Amniotic stem cell (primary cell): ENCODE measurements at regions not wholly inside any gene's neighbourhood (a gene's known extent, or its start where the extent isn't known, plus 50 kb on each side); places are given as distances from the start of the nearest gene placed in this dataset.
"Not testable (repeated sequence)": the region's sequence is repeated elsewhere in the genome, so short reads cannot be mapped to it uniquely, and the experiment has no call there.

Experiments
- DNase-seq: peaks from one replicate; lab custom pipeline; 2025; lab: John Stamatoyannopoulos, UW

DNA sequence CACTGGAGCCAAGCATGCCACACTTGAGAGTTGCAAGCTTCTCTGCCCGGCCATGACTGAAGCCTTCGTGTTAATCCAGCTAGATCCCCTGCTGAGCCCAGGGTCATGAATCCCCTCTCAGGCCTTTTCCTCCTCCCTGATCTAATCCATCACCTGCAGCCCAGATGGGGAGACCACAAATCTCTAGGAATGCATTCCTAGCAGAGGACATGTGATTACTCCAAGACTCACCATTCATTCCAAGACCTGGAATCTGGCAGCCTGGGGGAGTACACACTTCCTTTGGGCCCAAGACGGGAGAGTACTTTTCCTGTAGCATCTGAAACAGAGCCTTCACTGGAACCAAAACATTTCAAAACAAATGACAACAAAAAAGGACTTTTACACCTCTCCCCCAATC is 269.3 kb upstream of the NFIA start:
- DNase-seq = no peak

- no peak for DNase-seq
These were observed 273.0 kb upstream of the NFIA start for GRCh38 chr1:60809204-60809980.

DNA sequence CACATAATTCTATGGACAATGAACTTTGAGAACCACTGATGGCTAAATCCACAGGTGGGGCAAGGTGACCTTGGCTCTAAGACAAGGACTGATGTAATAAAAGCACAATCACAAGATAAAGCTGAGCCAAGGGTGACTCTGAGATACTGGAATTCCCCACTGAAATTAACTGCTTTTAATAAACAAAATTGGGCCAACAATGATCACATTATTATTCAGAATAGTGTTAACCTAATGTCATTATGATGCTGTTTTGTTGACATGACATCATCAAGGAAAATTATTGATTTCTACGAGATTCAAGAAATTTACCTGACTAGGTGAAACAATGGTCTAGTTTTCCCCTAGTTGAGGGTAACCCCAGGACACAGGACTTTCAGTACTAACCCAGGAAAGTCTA is 273.7 kb upstream of the NFIA start:
- no peak for DNase-seq

GRCh38 chr1:60802884-60803283 is 279.5 kb upstream of the NFIA start:
- DNase-seq = no peak

DNA sequence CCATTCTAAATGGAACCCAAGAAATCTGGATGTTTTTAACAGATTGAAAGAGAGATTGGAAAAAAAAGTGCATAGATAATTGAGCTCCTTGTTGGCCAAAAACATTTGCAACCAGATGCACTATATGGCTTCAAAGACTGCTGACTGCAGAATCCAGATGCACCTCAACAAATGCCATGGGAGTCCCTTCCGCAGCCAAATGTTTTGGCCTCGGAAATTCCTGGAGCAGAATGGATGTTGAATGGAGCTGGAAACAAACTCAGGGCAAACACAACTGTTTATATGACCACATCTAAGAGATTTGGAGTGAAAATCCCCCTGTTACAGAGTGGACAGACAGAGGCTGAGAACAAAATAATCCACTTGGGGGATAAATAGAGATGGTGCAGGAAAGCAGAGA is 285.0 kb upstream of the NFIA start:
- DNase-seq = no peak

DNA sequence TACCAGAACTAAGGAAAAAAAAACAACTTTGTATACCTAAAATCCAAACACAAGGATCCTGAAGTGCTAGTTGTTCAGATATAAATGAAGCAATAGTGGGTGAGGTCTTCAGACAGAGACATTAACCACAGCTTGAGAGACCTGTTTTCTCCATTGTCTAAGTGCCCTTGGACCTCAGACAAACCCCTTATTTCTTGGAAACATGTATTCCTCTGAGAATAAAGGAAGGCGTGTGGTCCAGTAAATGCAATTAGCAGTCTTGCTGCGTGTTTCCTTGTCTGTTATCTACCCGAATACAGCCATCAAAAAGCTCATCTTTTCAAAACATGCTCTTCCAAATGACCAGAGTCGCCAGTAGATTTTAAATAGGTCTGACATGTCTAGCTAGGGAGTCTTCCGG is 291.1 kb upstream of the NFIA start:
- no peak for DNase-seq

- DNase-seq = not testable (repeated sequence)
These were observed 309.3 kb upstream of the NFIA start for GRCh38 chr1:60773099-60773498.

- DNase-seq = no peak
These were observed 313.3 kb upstream of the NFIA start for GRCh38 chr1:60769082-60769481.

DNA sequence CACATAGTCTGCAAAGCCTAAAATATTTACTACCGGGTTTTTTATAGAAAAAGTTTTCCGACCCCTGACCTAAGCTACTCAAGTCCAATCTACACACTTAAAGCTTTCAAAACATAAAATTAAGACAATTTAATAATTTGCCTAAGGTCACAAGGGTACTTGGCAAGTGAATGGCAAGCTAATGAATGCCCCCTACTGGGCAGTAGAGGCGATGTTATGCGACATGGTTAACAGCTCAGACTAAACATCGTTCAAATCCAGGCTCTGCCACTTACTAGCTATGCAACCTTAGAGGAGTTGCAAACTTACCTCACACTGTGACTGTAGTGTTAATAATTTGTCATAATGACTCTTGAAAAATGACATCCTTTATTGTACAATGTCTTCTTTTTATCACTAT is 317.2 kb upstream of the NFIA start:
- DNase-seq = peak; percentile 4

GRCh38 chr1:60764489-60764888 is 317.9 kb upstream of the NFIA start:
- no peak for DNase-seq

- no peak for DNase-seq
These were observed 318.6 kb upstream of the NFIA start for GRCh38 chr1:60763741-60764140.

DNA sequence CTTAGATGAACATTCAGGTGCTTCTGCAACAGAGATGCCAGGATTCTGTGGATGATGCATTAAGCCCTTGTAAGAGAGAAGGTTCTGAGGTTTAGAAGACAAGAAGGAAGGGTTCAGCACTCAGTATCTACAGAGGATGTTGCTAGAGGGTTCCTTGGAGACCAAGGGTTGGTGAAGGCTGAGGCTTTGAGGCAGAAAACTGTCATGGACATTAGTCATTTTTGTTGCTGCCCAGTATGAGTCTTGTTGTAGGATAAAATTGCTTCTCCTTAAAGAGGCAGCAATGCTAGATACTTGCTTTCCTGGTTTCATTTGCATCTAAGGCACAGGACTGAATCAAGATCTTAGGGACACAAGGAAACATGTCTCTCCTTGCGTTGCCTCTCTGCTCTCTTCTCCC is 319.4 kb upstream of the NFIA start:
- no peak for DNase-seq

DNA sequence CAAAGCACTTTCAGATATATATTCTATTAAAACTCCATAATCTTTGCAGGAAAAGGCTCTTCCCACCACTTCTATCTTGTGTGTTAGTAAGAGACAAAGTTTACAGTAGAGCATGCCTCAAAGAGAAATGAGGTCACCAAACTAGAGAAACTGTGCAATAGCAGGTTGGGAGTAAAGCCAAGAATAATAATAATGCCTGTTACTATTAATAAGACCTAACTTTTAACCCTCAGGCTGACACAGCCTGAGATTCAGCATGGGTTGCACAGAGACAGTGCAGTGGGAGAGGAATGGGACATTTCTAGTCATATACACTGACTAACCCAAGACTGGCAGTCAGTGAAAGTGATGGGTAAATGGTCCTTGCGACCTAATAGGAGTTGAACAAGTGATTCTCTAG is 320.2 kb upstream of the NFIA start:
- DNase-seq = peak; percentile 17

DNA sequence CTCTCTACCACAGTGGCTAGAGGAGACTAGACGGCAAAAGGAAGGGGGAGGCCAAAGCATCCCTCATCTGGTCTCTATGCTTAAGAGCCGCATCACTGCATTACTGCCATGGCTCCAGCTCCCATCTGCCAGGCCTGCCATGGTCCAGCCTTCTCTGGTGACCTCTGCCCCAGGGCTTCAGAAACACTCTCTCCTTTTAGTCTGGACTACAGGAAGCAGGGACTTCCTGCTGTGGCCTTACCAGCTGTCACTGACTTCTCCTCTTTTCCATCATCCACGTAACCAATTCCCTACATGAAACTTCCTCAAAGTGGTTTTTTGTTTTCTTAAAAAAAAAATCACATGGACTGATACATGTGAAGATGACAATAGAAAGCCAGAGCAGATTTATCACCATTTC is 323.1 kb upstream of the NFIA start:
- no peak for DNase-seq

DNA sequence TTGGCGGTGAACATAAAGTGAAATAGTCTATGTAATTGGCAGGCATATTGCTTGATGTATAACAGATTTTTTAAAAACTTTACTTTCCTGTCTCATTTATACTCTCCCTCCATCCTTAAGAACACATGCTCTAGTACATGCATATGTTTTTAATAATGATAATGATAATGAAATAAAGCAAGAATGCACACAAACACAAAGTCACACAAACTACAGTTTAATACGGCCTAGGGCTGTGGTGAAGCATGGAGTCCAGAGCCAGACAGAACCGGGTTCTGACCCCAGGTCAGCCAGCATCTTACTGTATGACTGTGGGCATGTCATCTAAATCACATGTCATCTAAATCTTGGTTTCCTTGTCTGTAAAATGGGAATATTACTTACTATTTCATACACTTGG is 324.9 kb upstream of the NFIA start:
- no peak for DNase-seq

DNA sequence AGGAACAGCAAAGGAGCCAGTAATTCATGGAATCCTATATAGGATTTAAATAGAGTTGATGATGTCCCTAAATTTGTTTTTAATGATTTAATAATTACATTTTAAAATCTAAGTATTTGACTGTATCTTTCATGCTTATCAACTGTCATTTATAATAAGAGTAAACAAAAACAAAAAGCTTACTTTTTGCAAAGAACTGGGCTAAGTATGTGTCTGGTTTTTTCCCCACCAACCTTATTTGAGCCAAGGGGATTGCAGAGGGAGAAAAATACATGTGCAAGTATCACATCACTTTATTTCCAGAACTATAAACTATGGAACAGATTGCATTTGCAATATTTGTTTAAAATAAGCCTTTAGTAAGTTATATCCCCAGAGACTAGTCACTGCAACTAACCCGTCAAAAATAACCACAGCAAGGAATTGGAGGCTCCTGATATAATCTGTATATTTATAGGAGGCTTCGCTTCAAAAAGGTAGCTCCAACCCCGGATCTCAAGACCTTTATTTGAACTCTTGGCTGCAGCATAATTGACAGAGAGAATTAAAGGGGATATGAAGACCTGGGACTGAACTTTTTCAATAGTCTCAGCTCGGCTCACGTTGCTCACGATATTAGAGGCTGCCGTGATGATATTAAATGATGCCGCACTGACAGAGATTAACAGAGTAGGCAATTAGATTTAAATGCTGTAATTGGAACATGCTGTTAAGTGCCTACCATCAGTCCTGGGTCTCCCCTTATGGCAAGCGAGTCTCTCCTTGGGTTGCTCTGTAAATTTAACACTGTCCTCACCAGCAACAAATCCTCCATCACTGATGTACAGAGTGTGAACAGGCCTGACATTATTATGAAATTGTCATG is 329.1 kb upstream of the NFIA start:
- DNase-seq = no peak

DNA sequence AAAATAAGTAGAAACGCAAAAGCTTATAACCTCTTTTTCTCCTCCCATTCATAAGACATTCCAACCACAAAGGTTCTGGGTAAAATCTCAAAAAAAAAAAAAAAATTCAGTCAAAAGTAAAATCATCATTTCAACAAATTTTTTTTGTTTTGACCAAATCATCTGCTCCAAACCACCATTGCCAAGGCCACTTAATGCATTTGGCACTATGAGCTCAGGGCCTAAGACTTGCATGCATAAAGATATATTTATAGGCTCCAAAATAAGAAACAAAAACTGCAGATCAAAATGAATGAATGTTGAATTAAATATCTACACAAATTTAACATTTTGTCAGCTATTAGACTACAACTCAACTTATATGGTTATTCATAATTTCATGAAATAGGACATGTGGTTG is 331.1 kb upstream of the NFIA start:
- DNase-seq = no peak

DNA sequence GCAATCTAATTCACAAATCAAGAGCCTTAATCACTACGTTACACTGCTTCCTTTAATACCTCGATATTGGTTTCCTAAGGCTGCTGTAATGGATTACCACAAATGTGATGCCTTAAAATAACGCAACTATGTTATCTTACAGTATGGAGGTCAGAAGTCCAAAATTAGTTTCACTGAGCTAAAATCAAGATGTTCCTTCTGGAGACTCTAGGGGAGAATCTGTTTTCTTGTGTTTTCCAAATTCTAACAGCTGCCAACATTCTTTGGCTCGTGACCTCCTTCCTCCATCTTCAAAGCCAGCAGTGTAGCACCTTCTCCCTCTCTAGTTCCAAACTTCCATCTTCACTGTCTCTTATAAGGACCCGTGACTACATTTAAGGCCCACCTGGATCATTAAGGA is 335.0 kb upstream of the NFIA start:
- no peak for DNase-seq

DNA sequence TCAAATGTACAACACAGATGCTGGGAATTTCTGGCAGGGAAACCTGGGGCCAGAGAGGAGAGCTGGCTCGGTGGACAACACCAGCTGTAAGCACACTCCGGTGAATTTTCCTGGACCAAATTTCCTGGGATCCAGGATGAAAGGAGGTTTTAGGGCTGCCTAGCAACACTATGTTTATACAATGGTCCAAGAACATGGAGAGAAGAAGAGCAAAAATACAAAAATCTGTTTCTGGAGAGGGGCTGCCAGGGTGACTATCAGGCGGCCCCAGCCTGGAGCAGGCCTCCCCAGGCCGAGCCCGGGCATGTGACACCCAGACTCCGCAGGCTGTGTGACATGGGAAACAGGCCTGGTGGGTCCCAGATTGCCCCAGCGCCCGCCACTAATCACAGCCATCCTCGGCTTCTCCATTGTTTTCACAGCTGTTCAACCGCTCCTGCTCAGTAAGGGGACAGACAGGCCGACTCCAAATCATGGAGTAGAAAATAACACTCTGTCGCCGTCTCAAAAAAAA is 336.0 kb upstream of the NFIA start:
- DNase-seq = no peak

DNA sequence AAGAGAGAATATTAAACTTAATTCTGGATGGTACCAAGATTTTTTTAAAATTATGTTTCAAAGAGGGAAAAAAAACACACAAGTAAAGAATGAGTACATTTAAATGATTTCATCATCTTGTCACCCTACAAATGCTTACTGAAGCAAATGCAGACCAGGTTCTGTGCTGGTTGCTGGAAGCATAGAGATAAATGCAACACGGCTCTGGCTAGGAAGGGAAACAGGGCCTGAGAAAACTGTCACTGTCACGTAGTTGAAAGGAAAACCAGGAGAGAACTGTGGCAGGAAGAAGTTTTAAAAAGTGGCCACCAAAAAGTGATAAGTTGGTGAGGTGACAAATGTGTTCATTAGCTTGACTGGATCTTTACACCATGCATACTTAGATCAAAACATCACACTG is 336.9 kb upstream of the NFIA start:
- DNase-seq = no peak

- no peak for DNase-seq
These were observed 340.0 kb upstream of the NFIA start for GRCh38 chr1:60742339-60742738.

GRCh38 chr1:60740154-60740553 is 342.2 kb upstream of the NFIA start:
- no peak for DNase-seq

DNA sequence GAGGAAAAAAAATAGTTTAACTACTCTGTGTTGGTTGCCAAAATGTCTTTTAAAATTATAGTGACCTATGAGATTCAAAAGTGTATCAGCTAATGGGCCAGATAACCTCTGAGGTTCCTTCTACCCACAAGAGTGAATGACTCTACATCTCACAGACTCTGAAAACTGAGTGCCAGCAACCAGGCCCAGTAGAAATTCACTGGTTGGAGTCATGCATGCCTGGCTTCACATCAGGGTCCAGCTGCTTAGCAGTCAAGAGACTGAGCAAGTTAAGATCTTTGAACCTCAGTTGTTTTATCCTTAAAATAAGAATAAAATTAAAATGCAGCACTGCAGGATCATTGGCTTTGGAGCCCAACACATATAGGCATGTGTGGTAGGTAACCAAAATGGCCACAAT is 342.6 kb upstream of the NFIA start:
- no peak for DNase-seq
